ENCODE measurements at regions not wholly inside any gene's neighbourhood (a gene's known extent, or its start where the extent isn't known, plus 50 kb on each side); places are given as distances from the start of the nearest gene placed in this dataset.
"Not testable (repeated sequence)": the region's sequence is repeated elsewhere in the genome, so short reads cannot be mapped to it uniquely, and the experiment has no call there.

DNA sequence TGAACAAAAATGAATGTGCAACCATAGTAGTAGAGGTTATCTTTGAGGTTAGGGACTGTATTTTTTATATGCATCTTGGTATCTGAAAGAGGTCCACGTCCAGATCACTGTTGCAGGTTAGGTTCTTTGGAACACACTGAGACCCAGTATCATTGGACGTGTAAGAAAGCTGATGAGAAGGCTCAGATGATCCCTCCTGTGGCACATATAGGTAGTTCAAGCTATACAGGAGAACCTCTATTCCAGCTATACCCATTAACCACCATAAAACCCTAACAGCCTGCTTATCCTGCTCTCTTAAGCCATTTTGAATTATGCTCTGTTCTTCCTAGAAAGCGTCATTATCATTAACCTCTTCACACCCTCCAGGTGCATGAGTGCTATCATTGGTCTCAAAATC, 930.7 kb upstream of the HS3ST1 start:
- Mint-ChIP-seq H3K4me3 (no peak overlapping the region), H3K9me3 (peaks cover 5 to 14% of the 10 kb centered on the region in 2 donors), H3K27ac (no peak overlapping the region), H3K4me1 (no peaks in the 10 kb centered on the region), H3K27me3 (no peaks in the 10 kb centered on the region)
- DNase-seq, result no peak
- ATAC-seq, result no peak

DNA sequence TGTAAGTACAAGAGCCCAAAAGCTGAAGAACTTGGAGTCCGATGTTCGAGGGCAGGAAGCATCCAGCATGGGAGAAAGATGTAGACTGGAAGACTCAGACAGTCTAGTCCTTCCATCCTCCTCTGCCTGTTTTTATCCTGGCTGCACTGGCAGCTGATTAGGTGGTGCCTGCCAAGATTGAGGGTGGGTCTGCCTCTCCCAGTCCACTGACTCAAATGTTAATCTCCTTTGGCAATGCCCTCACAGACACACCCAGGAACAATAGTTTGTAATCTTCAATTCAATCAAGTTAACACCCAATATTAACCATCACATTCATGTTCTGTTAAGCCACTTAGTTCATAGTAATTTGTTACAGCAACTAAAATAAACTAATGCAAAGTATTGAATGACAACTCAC, 904.4 kb upstream of the HS3ST1 start:
- not testable (repeated sequence) for ATAC-seq, H3K27me3 Mint-ChIP-seq, H3K27ac Mint-ChIP-seq, H3K4me3 Mint-ChIP-seq, H3K4me1 Mint-ChIP-seq, DNase-seq
- peaks cover 6 to 17% of the 10 kb centered on the region in 2 donors for H3K9me3 Mint-ChIP-seq

DNA sequence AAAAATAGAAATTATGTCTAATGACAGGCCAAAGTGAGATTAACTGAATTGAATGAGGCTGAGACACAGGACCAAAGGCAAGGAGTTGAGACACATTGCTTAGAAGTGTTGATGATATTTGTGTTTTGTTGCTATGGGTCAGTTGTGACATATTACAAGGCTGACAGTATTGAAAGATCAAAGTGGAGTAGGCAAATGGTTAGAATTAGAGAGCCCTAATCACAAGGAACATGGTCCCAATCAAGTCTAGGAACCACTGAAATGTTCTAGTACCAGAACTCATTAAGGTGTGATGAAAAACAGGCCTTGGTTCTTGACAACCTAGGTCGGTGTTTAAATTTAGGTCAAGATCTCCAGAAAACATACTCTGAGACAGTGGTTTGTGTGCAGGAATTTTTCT, 896.3 kb upstream of the HS3ST1 start:
- Mint-ChIP-seq H3K4me3 (no peak overlapping the region), H3K27me3 (no peaks in the 10 kb centered on the region), H3K4me1 (no peaks in the 10 kb centered on the region), H3K9me3 (no peaks in the 10 kb centered on the region), H3K27ac (no peak overlapping the region)
- DNase-seq (no peak), ATAC-seq (no peak)

DNA sequence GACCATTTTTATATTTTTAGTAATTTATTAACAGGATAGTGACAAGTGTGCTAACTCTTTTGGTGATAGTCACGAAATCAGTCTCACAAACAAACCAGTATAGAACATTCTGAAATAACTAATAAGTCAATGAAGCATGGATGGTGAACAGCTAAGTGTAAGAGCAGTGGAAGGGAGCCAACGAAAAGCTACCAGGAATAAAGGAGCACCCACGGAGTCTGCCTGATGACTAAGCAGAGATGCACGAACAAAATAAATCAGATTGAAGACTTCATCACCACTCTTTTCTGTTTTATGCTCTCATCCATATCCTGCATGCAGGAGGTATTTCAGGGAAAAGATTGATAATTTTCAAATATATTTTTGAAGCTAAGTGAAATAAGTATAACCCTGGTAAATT, 891.1 kb upstream of the HS3ST1 start:
- no peaks in the 10 kb centered on the region for H3K9me3 Mint-ChIP-seq

DNA sequence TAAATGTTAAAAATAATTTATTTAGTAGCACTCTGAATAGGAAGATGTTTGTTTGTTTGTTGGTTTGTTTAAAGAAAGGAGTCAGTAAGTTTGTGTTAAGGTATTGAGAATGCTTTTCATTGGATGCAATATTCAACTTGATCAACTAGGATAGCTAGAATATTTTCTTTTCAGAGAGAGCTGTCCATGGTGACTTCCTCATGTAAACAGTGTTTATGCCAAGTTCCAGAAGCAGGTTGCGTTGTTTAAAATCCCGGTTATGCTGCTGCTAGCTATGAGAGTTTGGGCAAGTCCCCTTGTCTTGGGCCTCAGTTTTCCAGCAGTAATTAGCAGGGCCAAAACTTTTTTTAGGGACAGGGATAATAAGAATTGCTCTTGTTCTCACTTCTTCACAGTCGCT, 876.2 kb upstream of the HS3ST1 start:
- H3K27me3 Mint-ChIP-seq, result no peaks in the 10 kb centered on the region
- H3K4me3 Mint-ChIP-seq, result no peak overlapping the region
- H3K4me1 Mint-ChIP-seq, result no peaks in the 10 kb centered on the region

More for the DNA sequence above, 891.1 kb upstream of the HS3ST1 start:
- Mint-ChIP-seq H3K27ac (no peak overlapping the region), H3K27me3 (no peaks in the 10 kb centered on the region), H3K4me1 (no peaks in the 10 kb centered on the region), H3K4me3 (no peak overlapping the region)
- no peak for ATAC-seq
- DNase-seq, result no peak

DNA sequence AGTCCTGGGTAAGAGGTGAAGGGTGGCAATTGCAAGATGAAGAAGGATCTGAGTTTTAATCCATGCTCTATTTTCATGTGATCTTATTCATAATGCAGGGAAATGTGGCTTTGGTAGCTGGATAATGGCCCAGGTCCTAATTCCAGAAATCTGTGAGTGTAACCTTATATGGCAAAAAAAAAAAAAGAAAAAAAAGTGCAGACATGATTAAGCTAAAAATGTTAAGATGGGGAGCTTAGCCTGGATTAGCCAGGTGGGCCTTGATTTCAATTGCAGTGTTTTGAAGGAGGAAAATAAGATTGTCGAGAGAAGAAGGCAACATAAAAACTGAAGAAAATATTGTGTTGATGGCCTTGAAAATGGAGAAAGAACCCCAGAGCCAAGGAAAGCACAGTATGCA, 867.7 kb upstream of the HS3ST1 start:
- DNase-seq (no peak), ATAC-seq (no peak)
- Mint-ChIP-seq H3K27ac (no peak overlapping the region), H3K9me3 (peaks cover 5 to 22% of the 10 kb centered on the region in 2 donors), H3K4me1 (no peaks in the 10 kb centered on the region), H3K27me3 (no peaks in the 10 kb centered on the region), H3K4me3 (no peak overlapping the region)

More for the DNA sequence above, 876.2 kb upstream of the HS3ST1 start:
- no peak overlapping the region for H3K27ac Mint-ChIP-seq
- ATAC-seq (no peak), DNase-seq (no peak)
- H3K9me3 Mint-ChIP-seq, result peaks cover 7 to 10% of the 10 kb centered on the region in 2 donors

DNA sequence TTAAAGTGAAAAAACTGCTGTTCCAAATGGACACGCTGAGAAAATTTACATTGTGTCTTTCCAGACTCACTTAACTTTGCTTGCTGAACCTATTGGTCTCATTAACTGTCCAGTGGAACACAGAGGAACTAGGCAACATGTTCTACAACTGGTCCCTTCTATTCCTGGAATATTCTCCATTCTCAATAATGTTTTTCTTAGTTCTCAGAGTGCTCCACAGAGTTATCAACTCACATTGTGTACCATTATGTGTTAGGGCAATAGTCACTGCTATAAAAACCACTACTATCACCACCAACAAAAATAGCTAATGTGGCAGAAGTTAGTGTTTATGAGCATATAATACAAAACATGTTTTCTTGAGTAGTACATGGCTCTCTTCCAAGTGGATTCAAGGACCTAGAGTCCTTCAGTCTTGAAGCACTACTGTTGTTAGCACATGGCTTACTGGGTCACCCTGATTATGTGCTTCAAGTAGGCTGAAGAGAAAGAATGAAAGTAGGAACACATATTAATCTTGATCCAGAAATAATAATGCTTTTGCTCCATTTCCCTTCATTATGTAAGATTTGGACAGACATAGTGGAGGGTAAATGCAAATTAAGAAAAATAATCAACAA, 865.3 kb upstream of the HS3ST1 start:
- no peak for ATAC-seq
- peaks cover 1 to 23% of the 10 kb centered on the region in 2 donors for H3K9me3 Mint-ChIP-seq
- H3K27ac Mint-ChIP-seq, result no peak overlapping the region
- H3K4me1 Mint-ChIP-seq, result no peaks in the 10 kb centered on the region
- DNase-seq, result no peak
- H3K27me3 Mint-ChIP-seq, result no peaks in the 10 kb centered on the region
- H3K4me3 Mint-ChIP-seq, result no peak overlapping the region

DNA sequence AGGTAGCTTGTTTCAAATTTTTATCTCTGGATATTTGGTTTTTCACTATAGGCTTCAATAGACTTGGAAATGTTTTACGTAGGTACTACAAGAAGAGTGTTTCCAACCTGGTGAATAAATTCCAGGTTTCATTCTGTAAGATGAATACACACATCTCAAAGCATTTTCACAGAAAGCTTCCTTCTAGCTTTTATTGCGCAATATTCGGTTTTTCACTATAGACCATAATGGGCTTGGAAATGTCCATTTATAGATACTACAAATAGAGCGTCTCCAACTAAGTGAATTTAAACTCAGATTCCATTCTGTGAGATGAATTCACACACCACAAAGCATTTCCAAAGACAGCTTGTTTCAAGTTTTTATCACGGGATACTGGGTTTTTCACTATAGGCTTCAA, 857.7 kb upstream of the HS3ST1 start:
- no peak overlapping the region for H3K27ac Mint-ChIP-seq
- no peak for ATAC-seq
- DNase-seq, result no peak
- H3K27me3 Mint-ChIP-seq, result no peaks in the 10 kb centered on the region
- no peaks in the 10 kb centered on the region for H3K4me1 Mint-ChIP-seq
- no peak overlapping the region for H3K4me3 Mint-ChIP-seq
- peaks cover 0 to 1% of the 10 kb centered on the region in 2 donors for H3K9me3 Mint-ChIP-seq

DNA sequence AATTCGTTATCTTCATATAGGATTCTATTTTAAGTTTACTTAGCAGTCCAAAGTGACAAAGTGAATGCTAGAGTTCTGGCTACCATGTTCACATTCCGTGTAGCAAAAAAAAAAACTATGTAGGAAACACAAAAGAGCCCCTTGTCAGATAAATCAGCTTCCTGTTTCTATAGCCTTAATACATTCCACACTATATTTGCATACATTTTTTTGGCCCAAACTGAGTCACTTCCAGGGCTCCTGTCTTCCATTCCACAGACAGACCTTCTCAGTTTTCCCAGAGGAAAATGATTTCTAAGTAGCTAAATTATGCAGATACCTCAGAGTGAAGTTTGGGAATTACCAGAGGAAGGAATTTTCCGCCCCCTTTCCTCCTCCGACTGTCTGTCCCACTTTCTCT, 841.9 kb upstream of the HS3ST1 start:
- no peaks in the 10 kb centered on the region for H3K27me3 Mint-ChIP-seq
- ATAC-seq (no peak), DNase-seq (no peak)
- no peak overlapping the region for H3K4me3 Mint-ChIP-seq
- H3K9me3 Mint-ChIP-seq, result peaks cover 0 to 4% of the 10 kb centered on the region in 2 donors
- no peaks in the 10 kb centered on the region for H3K4me1 Mint-ChIP-seq
- no peak overlapping the region for H3K27ac Mint-ChIP-seq

DNA sequence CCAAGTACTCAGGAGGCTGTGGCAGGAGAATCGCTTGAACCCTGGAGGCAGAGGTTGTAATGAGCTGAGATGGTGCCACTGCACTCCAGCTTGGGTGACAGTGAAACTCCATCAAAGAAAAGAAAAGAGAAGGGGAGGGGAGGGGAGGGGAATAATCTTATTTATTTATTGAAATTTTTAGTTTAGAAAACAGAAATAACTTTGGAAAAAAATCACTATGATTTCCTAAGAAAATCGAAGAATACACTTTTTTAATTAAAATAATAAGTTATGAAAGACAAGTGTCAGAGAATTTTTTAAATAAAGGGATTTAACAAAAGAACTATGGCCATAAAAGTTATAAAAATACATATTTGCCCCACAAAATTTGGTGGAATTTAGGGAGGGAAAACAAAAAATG, 836.9 kb upstream of the HS3ST1 start:
- no peaks in the 10 kb centered on the region for H3K4me1 Mint-ChIP-seq
- H3K27ac Mint-ChIP-seq, result no peak overlapping the region
- H3K27me3 Mint-ChIP-seq, result no peaks in the 10 kb centered on the region
- no peak for ATAC-seq
- DNase-seq, result no peak
- peaks cover 5 to 8% of the 10 kb centered on the region in 2 donors for H3K9me3 Mint-ChIP-seq
- H3K4me3 Mint-ChIP-seq, result no peak overlapping the region

DNA sequence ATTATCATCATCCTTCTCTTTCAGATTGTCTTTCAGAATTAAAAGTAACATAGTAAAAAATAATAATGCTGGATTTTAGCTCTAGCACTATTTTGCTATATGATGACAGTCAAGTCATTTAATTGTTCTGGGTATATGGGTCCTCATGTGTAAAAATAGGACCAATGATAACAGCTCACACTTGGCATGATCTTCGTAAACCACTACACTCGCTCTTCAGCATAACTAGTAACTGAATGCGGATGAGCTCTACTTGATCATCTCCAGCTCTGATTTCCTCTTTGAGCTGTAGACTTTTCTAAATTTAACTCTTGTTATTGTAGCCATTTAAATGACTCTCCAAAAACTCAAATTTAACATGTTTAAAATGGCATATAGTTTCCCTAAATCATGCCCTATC, 831.8 kb upstream of the HS3ST1 start:
- peaks cover 5 to 22% of the 10 kb centered on the region in 2 donors for H3K9me3 Mint-ChIP-seq
- no peak overlapping the region for H3K27ac Mint-ChIP-seq
- ATAC-seq (no peak), DNase-seq (no peak)
- H3K4me3 Mint-ChIP-seq, result no peak overlapping the region
- no peaks in the 10 kb centered on the region for H3K4me1 Mint-ChIP-seq
- H3K27me3 Mint-ChIP-seq, result no peaks in the 10 kb centered on the region

DNA sequence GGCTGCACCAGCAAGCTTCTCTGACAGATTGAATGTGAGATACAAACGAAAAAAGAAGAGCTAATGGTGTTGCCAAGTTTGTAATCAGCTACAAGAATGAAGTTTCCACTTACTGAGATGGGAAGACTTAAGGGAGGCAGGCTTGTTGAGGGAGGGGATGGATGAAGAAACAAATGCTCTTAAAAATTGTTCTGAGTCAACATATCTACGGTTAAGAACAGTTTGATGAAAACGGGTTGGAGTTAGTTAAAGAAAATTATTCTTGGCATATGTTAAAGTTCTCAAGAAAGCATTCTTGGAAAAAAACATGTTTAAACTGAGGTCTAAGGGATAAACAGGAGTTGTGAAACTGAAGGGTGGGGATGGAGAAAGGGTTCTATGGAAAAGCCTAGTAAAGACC, 816.3 kb upstream of the HS3ST1 start:
- Mint-ChIP-seq H3K4me3 (no peak overlapping the region), H3K9me3 (peaks cover 16 to 30% of the 10 kb centered on the region in 2 donors), H3K27ac (no peak overlapping the region), H3K4me1 (no peaks in the 10 kb centered on the region), H3K27me3 (no peaks in the 10 kb centered on the region)
- DNase-seq (no peak), ATAC-seq (no peak)

DNA sequence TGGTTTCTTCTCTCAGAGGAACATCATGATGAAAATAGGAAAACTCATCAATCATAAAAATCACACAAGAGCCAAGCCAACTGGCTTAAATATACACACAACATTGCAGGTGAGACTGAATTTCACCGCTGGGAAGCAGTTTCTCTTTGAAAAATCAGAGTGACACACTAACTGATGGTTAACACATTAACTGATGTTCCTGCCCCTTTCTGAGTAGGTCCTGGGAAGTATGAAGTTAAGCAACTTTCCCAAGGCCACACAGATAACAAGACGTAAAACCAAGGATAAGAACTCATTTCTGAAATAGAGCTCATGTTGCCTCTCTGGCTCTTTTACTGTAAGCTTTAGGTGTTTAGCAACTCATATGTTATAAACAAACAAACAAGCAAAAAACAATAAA, 813.7 kb upstream of the HS3ST1 start:
- Mint-ChIP-seq H3K4me3 (no peak overlapping the region), H3K4me1 (no peaks in the 10 kb centered on the region), H3K9me3 (peaks cover 12 to 24% of the 10 kb centered on the region in 2 donors), H3K27me3 (no peaks in the 10 kb centered on the region), H3K27ac (no peak overlapping the region)
- ATAC-seq, result no peak
- DNase-seq, result no peak

DNA sequence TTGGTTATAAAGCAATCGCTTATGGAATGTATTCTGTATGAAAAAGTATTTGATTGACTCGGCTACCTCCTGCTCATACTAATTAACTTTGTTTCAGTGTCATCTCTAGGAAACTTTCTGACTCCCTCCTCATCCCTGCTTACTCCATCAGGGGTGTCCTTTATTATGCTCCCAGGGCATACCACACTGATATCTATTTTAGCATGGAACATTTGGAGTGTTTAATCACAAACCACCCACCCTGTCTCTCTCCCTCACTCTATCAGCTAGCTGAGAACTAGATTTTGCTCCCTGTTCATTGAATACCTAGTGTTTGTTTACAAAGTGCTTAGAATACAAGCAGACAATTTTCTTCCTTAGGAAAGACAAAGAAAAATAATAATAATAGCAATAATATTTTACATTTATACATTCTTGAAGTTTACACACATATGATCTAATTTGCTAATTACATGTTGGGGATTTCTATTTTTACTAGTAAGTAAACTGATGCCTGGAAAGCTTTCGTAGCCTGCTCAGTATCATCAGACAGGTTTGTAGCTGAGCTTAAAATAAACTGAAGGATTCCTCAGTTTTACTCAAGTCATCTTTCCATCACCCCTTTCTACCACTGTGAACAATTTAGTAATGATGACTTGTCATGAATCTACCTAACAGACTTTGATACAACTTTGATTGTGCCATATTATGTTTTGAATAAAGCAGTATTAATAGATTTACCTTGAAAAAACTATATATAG, 811.4 kb upstream of the HS3ST1 start:
- no peak overlapping the region for H3K27ac Mint-ChIP-seq
- no peak overlapping the region for H3K4me3 Mint-ChIP-seq
- no peak for ATAC-seq
- H3K27me3 Mint-ChIP-seq, result no peaks in the 10 kb centered on the region
- no peaks in the 10 kb centered on the region for H3K4me1 Mint-ChIP-seq
- DNase-seq, result no peak
- H3K9me3 Mint-ChIP-seq, result peaks cover 11 to 21% of the 10 kb centered on the region in 2 donors

DNA sequence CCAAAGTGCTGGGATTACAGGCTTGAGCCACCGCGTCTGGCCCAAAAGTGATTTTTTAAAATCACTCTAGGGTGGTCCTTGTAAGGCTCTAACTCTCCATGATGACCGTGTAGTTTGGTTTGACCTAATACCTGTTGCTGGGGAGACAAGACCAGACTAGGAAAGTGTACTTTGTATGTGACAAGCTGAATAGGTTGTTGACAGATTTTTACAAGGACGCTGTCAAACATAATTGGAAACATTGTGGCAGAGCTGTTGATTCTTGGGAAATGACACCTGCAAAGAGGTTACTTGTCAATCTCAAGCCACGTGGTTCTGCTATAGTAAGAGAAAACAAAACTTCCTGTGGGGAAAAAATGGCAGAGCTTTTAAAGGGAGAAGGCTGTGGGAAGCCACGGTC, 802.4 kb upstream of the HS3ST1 start:
- Mint-ChIP-seq H3K9me3 (peaks cover 5 to 6% of the 10 kb centered on the region in 2 donors), H3K27ac (no peak overlapping the region), H3K4me1 (no peaks in the 10 kb centered on the region), H3K4me3 (no peak overlapping the region), H3K27me3 (no peaks in the 10 kb centered on the region)
- ATAC-seq (no peak), DNase-seq (no peak)

DNA sequence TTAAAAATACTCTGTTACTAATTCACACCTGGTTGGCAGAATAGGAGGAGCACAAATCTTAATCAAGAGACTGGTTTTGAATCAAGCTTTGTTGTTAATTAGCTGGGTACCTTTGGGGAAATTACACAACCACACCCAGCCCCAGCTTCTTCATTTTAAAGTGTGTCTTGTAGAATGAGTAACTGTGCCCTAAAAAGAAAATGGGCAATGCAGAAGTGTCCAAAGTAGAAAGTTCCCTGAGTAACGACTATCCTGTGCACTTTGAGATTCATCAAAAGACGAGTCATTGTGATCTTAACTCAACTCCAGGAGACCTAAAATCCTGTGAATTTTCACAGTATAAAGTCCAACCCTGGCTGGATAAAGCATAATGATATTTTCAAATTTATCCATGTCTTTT, 792.3 kb upstream of the HS3ST1 start:
- no peak for ATAC-seq
- Mint-ChIP-seq H3K27me3 (no peaks in the 10 kb centered on the region), H3K4me3 (no peak overlapping the region), H3K4me1 (no peaks in the 10 kb centered on the region), H3K9me3 (no peaks in the 10 kb centered on the region), H3K27ac (no peak overlapping the region)
- no peak for DNase-seq

DNA sequence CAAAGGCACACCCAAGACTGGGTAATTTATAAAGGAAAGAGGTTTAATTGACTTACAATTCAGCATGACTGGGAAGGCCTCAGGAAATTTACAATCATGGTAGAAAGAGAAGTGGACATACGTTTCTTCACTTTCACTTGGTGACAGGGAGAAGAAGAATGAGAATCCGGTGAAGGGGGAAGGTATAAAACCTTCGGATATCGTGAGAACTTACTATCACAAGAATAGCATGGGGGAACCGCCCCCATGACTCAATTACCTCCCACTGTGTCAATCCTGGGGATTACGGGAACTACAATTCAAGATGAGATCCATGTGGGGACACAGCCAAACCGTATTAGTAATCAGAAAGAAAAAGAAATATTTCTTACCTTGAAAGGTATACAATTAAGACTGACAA, 782.9 kb upstream of the HS3ST1 start:
- no peaks in the 10 kb centered on the region for H3K4me1 Mint-ChIP-seq
- ATAC-seq (no peak), DNase-seq (no peak)
- peaks cover 4 to 7% of the 10 kb centered on the region in 2 donors for H3K9me3 Mint-ChIP-seq
- H3K27me3 Mint-ChIP-seq, result no peaks in the 10 kb centered on the region
- H3K4me3 Mint-ChIP-seq, result no peak overlapping the region
- H3K27ac Mint-ChIP-seq, result no peak overlapping the region

Data from stimulated activated naive CD8-positive, alpha-beta T cell treated with anti-CD3 and anti-CD28 coated beads, Interleukin-15, amount 100 ng/mL, for 72 hours (primary cell).